ENCODE measurements at regions not wholly inside any gene's neighbourhood (a gene's known extent, or its start where the extent isn't known, plus 50 kb on each side); places are given as distances from the start of the nearest gene placed in this dataset.

DNA sequence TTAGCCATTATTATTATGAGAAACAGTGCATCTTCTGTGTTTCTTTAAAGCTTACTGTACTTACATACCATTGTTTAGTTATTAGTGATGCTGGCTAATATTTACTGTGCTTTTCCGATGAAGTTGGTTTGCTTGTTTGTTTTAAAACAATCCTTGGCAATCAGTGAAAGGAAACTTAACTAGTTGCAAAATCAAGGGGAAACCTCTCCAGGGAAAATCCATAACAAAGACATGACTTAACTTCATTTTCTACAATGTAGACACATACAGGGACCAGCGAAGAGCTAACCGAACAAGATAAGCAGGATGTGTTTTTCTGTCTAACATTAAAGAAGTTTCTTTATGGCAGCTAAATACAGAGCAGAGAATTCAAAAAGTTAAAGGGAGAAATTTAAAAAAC is 102.5 kb upstream of the PARP11 start:
- intact Hi-C loops (cut with micrococcal nuclease): no loop called here
- ATAC-seq: no peak
- peaks cover 8% of the 10 kb centered on the region for H3K36me3 Mint-ChIP-seq (ENCODE audit: low read depth)
- ChIA-PET POLR2A (interaction anchor here (0.6 to 0.7 kb wide), 2 partner anchors 13 to 301 kb away, joined by 4 to 5 read pairs; no protein-coding TSS in a partner anchor), CTCF (interaction anchor here (0.7 to 3.7 kb wide), 6 partner anchors 12 to 320 kb away, joined by 3 to 19 read pairs (median 5); no protein-coding TSS in a partner anchor)
- H3K4me1 Mint-ChIP-seq (ENCODE audit: low read depth): peaks cover 74% of the 10 kb centered on the region
- H3K9me3 Mint-ChIP-seq: peaks cover 4% of the 10 kb centered on the region
- H3K27me3 Mint-ChIP-seq: no peaks in the 10 kb centered on the region
- no peak for DNase-seq
- peak overlapping the region; percentile 95 for H3K27ac Mint-ChIP-seq
- no peak overlapping the region for H3K4me3 Mint-ChIP-seq
- TF ChIP-seq, protein P1, sequence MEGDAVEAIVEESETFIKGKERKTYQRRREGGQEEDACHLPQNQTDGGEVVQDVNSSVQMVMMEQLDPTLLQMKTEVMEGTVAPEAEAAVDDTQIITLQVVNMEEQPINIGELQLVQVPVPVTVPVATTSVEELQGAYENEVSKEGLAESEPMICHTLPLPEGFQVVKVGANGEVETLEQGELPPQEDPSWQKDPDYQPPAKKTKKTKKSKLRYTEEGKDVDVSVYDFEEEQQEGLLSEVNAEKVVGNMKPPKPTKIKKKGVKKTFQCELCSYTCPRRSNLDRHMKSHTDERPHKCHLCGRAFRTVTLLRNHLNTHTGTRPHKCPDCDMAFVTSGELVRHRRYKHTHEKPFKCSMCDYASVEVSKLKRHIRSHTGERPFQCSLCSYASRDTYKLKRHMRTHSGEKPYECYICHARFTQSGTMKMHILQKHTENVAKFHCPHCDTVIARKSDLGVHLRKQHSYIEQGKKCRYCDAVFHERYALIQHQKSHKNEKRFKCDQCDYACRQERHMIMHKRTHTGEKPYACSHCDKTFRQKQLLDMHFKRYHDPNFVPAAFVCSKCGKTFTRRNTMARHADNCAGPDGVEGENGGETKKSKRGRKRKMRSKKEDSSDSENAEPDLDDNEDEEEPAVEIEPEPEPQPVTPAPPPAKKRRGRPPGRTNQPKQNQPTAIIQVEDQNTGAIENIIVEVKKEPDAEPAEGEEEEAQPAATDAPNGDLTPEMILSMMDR (IDR thresholded peaks at IDR 0.05): no peak

DNA sequence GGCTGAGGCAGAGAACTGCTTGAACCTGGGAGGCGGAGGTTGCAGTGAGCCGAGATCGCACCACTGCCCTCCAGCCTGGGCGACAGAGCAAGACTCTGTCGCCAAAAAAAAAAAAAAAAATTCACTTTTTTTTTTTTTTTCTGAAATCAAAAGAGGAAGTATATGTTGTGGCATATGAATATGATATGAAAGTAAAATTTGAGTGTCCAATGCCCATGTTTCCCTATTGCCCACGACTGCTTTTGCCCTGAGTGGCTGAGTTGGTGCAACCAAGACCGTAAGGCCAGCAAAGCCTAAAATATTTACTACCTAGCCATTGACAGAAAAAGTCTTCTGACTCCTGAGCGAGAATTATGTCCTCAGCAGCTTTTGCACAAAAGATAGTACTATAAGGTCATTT is 101.7 kb upstream of the PARP11 start:
- H3K36me3 Mint-ChIP-seq (ENCODE audit: low read depth): peaks cover 8% of the 10 kb centered on the region
- ChIA-PET CTCF (interaction anchor here (1.4 to 3.7 kb wide), 4 partner anchors 12 to 89 kb away, joined by 4 to 19 read pairs (median 10); no protein-coding TSS in a partner anchor), POLR2A (interaction anchor here (2.2 to 2.5 kb wide), 2 partner anchors 13 to 296 kb away, joined by 6 to 12 read pairs; no protein-coding TSS in a partner anchor)
- H3K9me3 Mint-ChIP-seq: peaks cover 4% of the 10 kb centered on the region
- DNase-seq (no peak), ATAC-seq (no peak)
- intact Hi-C loops (cut with micrococcal nuclease): no loop called here
- TF ChIP-seq, protein P1 (IDR thresholded peaks at IDR 0.05): no peak
- H3K4me1 Mint-ChIP-seq (ENCODE audit: low read depth): peaks cover 66% of the 10 kb centered on the region
- H3K27me3 Mint-ChIP-seq: no peaks in the 10 kb centered on the region
- no peak overlapping the region for H3K4me3 Mint-ChIP-seq
- peak overlapping the region; percentile 92 for H3K27ac Mint-ChIP-seq

DNA sequence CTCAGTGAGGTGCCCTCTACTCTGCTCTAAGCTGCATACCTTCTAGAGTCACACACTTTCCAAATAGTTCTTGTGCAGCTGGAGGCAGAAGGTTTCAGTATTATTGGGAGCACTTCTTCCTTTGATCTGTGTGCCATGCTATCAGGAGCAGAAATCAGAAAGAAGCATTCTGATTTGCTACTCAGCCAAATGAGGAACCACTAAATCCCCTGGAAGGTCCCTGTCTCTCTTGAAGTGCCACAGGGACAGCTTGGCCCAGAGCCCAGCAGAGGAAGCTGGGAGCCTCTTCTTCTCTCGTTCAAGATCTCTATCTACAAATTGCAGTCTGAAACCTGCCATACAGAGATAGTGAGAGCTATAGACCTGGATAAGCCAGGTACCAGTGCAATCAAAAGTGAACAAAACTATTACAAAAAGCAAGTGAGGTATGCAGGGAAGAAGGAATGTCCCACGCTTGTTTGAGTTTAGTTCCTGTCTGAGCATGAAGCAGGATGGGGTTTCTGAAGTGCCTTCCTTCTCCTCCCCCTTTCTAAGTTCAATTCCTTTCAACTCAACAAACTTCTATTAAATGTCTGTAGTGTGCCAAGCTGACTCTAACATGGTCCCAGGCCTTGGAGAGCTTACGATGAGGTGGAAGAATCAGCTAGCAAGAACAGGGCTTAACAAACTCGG is 100.9 kb upstream of the PARP11 start:
- peaks cover 64% of the 10 kb centered on the region for H3K4me1 Mint-ChIP-seq (ENCODE audit: low read depth)
- POLR2A ChIA-PET: interaction anchor here (1.0 to 2.5 kb wide), 6 partner anchors 12 to 298 kb away, joined by 3 to 12 read pairs (median 4); no protein-coding TSS in a partner anchor
- H3K9me3 Mint-ChIP-seq: peaks cover 4% of the 10 kb centered on the region

DNA sequence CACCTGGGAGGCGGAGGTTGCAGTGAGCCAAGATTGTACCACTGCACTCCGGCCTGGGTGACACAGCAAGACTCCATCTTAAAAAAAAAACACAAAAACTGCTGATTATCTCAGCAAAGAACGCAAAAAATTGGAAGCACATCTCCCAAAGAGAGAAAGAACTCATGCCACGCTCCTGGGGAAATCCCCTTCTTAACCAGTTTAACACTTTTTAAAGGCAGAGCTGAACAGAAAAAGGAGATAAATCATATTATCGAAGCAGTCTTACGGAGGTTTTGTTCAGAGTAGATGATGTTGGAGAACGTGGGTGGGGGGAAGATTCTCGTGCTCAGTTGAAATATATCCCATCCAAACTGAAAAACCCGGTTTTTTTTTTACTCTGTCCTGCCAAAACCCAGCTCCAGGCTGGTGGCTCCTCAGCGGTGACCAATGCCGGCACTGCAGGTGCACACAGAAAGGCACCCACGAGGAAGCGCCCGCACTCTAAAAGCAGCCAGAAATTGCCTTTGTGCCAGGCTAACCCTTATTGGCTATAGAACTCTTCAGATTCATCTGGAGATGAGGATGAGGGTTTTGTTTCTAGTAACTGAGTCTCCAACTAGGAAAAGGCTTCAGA is 100.2 kb upstream of the PARP11 start:
- CTCF ChIA-PET: interaction anchor here (1.1 to 3.7 kb wide), 6 partner anchors 10 to 303 kb away, joined by 3 to 19 read pairs (median 4); no protein-coding TSS in a partner anchor
- POLR2A ChIA-PET: interaction anchor here (0.7 to 2.5 kb wide), 7 partner anchors 11 to 299 kb away, joined by 3 to 12 read pairs (median 3); no protein-coding TSS in a partner anchor
- TF ChIP-seq, protein P1 (IDR thresholded peaks at IDR 0.05): no peak
- Mint-ChIP-seq H3K9me3 (peaks cover 4% of the 10 kb centered on the region), H3K4me1 (ENCODE audit: low read depth) (peaks cover 59% of the 10 kb centered on the region), H3K27me3 (no peaks in the 10 kb centered on the region), H3K27ac (peak overlapping the region; percentile 92), H3K36me3 (ENCODE audit: low read depth) (peaks cover 8% of the 10 kb centered on the region), H3K4me3 (peak overlapping the region; percentile 52)
- ATAC-seq (no peak), DNase-seq (peak; percentile 47)
- intact Hi-C loops (cut with micrococcal nuclease): no loop called here

More for the DNA sequence above, 100.9 kb upstream of the PARP11 start:
- Mint-ChIP-seq H3K27me3 (no peaks in the 10 kb centered on the region), H3K4me3 (peak overlapping the region; percentile 52), H3K27ac (peak overlapping the region; percentile 92), H3K36me3 (ENCODE audit: low read depth) (peaks cover 8% of the 10 kb centered on the region)
- peak; percentile 37 for DNase-seq
- intact Hi-C loops (cut with micrococcal nuclease): no loop called here
- ATAC-seq: peak; percentile 18
- CTCF ChIA-PET: interaction anchor here (1.4 to 3.7 kb wide), 5 partner anchors 11 to 302 kb away, joined by 3 to 19 read pairs (median 5); no protein-coding TSS in a partner anchor
- TF ChIP-seq, protein P1 (IDR thresholded peaks at IDR 0.05): no peak

Measured in activated CD8-positive, alpha-beta T cell treated with anti-CD3 and anti-CD28 coated beads for 36 hours (primary cell).